T-helper 1 cell (primary cell): ENCODE measurements at regions not wholly inside any gene's neighbourhood (a gene's known extent, or its start where the extent isn't known, plus 50 kb on each side); places are given as distances from the start of the nearest gene placed in this dataset.
"Not testable (repeated sequence)": the region's sequence is repeated elsewhere in the genome, so short reads cannot be mapped to it uniquely, and the experiment has no call there.

Experiments
- DNase-seq, 5 donors: peaks; one replicate each; pipeline ENCODE4 v3.0.0-alpha.2; 2012 to 2020

DNA sequence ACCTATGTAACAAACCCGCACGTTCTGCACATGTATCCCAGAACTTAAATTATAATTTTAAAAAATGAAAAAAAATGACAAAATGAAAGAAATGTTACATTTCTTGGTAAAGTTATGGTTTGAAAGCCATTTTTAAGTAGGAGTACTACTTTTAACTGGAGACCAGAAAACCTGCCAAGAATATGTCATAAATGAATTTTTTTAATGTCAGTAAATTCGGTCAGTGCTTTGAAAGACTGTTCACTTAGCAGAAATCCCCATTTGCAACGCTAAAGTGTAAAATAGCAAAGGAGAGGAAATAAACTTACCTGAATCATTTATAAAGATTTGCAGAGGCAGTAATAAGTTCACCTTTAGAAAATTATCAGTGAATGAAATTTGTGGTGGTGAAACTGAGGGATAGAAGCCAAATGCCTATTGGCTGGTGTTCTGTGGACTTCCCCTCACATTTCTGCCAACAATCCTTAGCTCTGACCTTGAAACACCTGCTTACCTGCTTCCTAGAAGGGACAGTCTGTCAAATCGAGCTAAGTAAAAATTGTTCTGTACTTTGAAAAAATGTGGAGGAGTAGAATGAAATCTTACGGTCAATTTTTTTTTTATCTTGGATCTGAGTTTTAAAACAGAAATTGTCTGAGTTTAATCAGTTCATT is 714.2 kb downstream of the SLC6A15 start:
- no peak for DNase-seq

- no peak for DNase-seq
Measured at GRCh38 chr12:84191779-84192178, 720.8 kb downstream of the SLC6A15 start.

- DNase-seq: no peak
Measured at GRCh38 chr12:84186433-84186832, 726.2 kb downstream of the SLC6A15 start.

DNA sequence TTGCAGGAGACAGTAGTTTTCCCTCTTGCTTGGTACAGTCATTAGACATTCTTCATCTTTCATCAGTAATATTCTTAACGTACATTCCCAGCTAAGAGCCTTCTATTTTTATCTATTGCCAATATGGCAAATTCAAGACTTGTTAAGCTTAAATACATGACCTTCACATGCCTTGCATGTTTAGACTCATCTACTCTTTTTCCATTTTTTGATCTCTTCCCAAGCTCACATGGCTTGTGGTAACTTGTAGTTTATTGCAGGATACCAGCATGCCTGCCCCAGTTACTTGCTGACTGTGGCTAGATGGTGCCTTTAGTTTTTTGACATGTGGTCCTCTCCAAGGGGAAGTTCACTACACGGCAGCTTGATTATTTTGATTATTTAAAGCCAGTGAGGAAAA is 729.0 kb downstream of the SLC6A15 start:
- DNase-seq: no peak

DNA sequence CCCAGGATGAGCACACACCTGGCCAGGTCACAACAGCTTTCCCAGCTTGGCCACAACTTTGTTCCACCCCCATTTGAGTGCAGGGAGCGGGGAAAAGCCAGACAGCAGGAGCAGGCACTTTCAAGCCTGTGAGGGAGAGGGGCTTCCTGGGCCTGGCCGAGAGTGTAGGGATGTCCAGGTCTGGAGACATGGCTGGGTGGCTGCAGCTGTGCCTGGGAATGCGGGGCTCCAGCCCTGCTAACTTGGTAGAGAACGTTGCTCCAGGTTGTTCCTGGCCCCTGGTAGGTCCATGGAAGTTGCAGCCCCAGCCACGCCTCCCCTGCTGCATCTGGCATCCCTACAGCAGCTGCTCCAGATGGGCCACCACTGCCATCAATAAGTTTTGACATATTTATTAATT is 738.5 kb downstream of the SLC6A15 start:
- no peak for DNase-seq

- no peak for DNase-seq
Measured at GRCh38 chr12:84172823-84173424, 739.7 kb downstream of the SLC6A15 start.

GRCh38 chr12:84166812-84167211 is 745.8 kb downstream of the SLC6A15 start:
- no peak for DNase-seq

DNA sequence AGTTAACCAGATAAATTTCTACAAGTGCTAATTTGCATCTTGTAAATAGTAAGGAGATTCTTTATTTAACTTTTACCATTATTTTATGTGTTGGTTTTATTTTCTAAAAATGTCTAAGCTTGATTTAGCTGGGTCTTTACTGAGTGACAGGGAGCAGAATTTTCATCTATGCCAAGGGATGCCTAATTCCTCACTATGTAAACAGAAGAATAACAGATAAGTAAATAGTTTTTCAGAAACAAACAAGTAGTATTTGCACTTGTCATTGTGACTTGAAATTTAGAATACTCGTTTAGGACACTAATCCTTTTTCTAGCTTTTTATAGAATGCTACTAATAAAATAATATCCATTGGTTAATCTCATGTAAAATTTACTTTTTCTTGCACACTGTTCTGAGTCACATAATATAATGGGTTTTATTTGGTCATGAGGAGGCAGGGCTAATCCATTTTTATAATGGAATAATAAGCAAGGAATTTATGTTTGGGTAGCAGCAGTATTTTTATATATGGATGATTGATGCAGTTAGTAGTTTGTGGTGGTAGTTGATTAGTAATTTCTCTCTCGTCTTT is 746.5 kb downstream of the SLC6A15 start:
- DNase-seq: no peak

DNA sequence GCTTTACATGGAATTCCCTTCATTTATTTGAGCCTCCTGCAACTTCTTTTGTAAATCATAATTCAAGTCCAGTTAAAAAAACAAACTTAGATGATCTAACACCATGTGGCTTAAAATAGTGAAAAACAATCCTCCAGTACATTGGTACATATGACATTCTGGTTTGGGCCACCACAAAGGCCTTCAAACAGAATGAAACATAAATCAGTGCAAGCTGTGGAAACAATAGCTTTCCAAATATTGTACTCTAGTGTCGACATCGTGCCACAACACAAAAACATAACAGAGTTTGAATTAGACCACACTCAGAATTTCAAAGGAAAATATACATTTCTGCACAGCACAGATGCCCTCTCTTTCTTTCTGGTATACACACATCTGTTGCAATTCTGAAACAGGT is 751.3 kb downstream of the SLC6A15 start:
- no peak for DNase-seq

DNA sequence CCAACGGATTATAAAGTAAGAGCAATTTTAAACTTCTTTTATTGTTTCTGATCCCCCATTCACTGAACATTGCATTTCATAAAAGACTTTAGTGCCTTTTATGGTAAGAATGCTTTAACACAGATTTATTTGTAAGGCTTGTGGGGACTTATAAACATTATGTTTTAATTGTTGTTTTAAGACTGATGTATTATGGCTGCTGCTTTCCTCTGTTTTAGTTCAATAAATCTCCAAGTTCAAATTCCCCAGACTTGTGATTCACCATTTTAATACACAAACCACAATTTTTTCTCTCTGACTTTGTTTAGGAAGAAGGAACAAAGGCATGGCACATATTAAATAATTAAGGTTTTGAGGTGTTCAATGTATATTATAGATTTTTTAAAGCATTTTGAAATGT is 753.3 kb downstream of the SLC6A15 start:
- DNase-seq: no peak

DNA sequence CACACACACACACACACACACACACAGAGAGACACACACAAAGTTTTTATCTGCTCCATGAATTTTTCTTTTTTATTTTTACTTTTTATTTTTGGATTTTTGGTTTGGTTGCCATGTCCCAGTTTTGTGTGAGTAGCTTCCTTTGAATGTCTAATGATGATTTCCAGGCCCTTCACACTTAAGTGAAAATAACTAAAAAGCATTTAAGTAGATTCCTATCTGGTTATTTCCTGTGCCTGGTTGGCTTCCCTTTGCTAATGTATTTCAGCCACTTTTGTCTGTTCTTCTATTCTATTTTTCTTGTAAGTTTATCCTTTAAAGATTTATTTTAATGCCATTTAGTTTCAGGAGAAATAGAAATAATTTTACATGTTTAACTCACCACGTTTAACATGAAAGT is 755.4 kb downstream of the SLC6A15 start:
- no peak for DNase-seq

DNA sequence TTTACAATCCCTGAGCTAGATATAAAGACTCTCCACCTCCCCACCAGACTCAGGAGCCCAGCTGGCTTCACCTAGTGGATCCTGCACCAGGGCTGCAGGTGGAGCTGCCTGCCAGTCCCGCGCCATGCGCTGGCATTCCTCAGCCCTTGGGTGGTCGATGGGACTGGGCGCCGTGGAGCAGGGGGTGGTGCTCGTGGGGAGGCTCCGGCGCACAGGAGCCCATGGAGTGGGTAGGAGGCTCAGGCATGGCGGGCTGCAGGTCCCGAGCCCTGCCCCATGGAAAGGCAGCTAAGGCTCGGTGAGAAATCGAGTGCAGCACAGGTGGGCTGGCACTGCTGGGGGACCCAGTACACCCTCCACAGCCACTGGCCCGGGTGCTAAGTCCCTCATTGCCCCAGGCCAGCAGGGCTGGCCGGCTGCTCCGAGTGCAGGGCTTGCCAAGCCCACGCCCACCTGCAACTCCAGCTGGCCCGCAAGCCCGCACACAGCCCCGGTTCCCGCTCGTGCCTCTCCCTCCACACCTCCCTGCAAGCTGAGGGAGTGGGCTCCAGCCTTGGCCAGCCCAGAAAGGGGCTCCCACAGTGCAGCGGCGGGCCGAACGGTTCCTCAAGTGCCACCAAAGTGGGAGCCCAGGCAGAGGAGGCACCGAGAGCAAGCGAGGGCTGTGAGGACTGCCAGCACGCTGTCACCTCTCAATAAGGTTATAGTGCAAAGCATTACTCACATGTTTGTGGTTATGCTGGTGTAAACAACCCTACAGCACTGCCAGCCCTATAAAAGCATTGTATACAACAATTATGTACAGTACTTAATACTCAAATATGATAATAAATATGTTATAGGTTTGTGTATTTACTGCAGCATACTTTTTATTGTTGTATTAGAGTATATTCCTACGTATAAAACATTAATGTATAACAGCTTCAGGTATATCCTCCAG is 757.3 kb downstream of the SLC6A15 start:
- not testable (repeated sequence) for DNase-seq

DNA sequence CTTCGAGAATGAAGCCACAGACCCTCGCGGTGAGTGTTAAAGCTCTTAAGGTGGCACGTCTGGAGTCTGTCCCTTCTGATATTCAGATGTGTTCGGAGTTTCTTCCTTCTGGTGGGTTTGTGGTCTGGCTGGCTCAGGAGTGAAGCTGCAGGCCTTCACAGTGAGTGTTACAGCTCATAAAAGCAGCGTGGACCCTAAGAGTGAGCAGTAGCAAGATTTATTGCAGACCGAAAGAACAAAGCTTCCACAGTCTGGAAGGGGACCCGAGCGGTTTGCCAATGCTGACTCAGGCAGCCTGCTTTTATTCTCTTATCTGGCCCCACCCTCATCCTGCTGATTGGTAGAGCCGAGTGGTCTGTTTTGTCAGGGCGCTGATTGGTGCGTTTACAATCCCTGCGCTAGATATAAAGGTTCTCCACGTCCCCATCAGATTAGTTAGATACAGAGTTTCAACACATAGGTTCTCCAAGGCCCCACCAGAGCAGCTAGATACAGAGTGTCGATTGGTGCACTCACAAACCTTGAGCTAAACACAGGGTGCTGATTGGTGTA is 758.1 kb downstream of the SLC6A15 start:
- DNase-seq: not testable (repeated sequence)

DNA sequence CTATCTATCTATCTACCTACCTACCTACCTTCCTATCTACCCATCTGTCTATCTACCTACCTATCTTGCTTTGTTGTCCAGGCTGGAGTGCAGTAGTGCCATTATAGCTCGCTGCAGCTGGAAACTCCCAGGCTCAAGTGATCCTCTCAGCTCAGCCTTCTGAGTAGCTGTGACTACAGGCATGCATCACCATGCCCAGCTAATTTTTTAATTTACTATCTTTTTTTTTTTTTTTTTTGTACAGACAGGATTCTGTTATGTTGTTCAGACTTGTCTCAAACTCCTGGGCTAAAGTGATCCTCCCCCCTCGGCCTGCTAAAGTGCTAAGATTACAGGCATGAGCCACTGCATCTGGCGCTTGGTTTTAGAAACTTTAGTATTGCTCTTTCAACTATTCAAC is 762.4 kb downstream of the SLC6A15 start:
- no peak for DNase-seq

GRCh38 chr12:84148335-84148734 is 764.3 kb downstream of the SLC6A15 start:
- no peak for DNase-seq

GRCh38 chr12:84136862-84137367 is 775.7 kb downstream of the SLC6A15 start:
- DNase-seq: no peak

- DNase-seq: no peak
Measured at GRCh38 chr12:84135586-84136279, 776.9 kb downstream of the SLC6A15 start.

- no peak for DNase-seq
Measured at GRCh38 chr12:84134797-84135366, 777.7 kb downstream of the SLC6A15 start.

DNA sequence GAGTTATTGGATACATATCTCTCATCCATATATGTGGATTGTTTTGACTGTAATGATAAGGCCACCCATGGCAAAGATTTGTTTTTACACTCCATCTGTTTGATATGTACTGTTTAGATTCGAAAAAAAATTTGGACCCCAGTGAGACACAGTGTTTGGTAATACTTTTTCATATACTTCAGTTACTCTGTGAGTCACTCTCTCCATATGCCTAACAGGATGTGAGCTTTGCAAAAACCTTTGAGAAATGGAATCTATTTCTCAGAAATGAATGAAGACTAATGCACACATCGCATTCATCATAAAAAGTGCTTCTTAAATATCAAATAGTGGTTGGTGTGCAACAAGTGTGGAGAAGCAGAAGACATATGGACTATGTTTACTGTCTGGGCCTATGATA is 781.5 kb downstream of the SLC6A15 start:
- DNase-seq: no peak

DNA sequence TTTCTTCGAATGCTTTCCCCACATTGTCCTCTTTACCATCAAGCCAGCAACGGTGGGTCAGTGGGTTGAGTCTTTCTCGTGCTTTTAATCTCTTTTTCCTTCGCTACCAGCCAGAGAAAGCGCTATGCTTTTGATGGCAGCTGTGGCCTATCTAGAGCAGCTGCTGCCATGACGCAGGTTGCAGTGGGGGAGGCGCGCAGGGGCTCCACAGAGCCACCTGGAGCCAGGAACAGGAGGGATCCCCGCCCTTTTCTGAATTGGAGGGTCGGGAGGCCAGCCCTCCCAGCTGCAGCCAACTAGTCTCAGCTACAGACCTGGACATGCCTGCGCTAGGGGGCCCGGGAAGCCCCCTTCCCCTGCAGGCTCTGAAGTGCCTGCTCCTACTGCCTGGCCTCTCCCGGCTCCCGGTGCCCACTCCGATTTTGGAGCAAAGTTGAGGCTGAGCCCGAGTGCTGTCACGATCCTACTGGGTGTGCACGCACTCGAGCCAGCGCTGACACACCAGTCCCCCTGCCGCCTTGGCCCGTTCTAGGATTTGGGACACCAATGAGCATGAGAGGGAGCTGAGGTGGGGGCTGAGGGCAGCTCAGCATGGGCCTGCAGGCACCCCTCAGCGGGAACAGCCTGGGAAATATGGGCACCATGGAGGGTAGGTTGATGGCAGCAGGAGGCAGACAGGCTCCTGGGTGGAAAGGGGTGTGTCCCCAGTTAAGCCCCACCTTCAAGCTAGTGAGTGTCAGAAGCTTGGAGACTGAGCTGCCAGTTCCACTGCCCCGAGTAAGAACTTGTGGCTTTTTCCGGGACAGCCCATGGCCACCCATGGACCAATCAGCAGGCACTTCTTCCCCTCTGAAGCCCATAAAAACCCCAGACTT is 784.2 kb downstream of the SLC6A15 start:
- no peak for DNase-seq

GRCh38 chr12:84124211-84124610 is 788.4 kb downstream of the SLC6A15 start:
- no peak for DNase-seq
